NCI-H510A (cell line): ENCODE measurements at regions not wholly inside any gene's neighbourhood (a gene's known extent, or its start where the extent isn't known, plus 50 kb on each side); places are given as distances from the start of the nearest gene placed in this dataset.
"Not testable (repeated sequence)": the region's sequence is repeated elsewhere in the genome, so short reads cannot be mapped to it uniquely, and the experiment has no call there.

Source experiments
- DNase-seq: peaks from one replicate; lab custom pipeline; 2025; lab: John Stamatoyannopoulos, UW

DNA sequence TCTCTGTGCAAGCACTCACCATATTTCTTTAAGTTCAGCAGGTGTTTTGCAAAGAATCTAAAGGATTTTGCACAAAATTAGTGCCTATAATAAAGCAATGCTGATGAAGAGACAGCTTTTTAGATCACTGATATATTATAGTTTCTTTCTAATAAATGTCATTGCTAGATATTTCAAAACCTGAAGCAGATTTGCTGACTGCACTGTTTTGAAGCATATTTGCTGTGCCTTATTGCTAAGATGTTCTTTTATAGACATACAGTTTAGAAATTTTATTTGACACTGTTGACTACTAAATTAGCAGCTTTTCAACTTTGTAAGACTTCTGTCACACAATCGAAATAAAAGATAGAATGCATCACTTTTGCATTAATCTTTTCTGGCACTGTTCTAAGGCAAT lies 620.9 kb upstream of the CELF4 start:
- DNase-seq = no peak

DNA sequence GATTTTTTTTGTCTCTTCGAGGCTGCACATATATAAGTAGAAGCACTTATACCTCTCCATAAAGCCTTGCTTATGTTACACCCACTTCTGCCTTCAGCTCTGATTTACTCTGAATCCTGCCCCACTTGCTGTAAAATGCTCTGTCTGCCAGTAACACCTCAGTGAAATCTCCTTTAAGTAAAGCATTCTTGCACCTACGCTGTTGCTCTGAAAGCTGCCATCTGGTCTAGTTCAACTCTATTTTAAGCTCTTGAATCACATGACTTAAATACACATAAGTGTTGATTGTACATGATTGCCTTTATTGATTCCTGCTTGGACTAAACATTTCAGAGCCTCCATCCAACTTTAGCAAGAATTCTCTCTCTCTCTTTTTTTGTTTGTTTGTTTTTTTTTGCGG lies 609.0 kb upstream of the CELF4 start:
- DNase-seq = peak; percentile 21

- no peak for DNase-seq
Measured at GRCh38 chr18:38174173-38174572, 608.6 kb upstream of the CELF4 start.

DNA sequence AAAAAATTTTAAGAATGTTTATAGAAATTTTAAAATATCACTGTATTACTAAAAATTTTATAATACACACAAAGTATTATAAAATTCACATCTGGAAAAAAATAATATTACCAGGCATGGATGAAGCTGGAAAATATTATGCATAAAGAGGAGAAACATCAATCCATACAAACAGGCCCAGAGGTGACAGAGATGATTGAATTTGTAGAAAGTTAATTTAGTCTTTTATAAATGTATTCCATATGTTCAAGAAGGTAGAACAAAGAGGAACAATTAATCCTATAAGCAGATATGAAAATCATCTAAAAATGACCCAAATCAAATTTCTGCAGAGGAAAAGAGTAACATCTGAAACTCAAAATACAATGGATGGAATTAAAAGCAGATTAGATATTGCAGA lies 605.2 kb upstream of the CELF4 start:
- DNase-seq = no peak

DNA sequence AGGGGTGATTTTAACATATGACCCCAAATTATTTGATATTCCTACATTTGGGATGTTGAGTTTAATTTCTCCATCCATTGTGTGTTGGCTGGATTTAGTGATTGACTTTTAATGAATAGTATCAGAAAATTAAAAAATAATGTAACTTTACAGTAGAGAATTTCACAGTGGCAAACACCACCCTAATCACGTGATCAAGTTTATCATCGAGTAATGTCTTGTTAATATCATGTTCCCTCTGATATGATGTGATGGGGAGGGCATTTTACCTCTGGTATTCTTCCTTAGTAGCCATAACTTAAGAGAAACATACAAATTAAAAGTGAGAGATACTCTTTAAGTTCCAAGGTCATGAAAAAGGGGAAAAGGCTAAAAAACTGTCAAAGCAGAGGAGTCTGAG lies 602.0 kb upstream of the CELF4 start:
- no peak for DNase-seq

- DNase-seq = not testable (repeated sequence)
Measured at GRCh38 chr18:38153116-38153515, 587.5 kb upstream of the CELF4 start.

DNA sequence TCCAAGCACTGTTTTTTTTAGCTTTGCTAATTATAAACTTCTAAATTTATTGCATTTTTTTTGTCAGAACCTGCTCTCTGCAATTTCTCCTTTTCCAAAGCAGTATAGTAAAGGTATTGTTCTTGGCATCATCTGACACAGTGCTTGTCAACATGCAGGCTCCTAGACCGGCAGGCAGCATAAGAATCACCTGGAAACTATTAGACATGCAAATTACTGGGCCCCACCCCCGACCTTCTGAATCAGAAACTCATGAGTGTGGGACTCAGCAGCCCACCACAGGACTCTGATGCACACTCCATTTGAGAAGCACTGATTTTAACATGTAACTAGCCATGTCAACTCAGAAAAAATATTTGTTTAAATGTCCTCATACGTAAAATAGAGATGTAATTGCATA lies 551.1 kb upstream of the CELF4 start:
- DNase-seq = no peak

DNA sequence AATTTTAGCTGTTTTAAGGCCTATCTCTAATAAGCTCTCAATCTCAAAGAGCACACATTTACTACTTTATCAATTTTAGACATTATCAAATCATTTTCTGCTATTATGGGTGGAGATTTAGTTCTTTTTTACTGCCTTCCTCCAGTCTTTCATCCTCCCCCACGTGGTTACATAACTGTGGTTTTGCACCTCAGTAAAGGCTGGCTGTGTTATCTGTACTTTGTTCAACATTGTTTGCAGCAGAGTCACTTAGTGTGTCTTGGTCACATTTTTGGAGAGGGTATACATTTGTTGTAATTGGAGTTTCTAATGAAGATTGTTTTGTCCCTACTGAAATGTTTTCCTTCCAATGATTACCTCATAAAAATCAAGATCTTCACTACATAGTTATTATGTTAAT lies 549.6 kb upstream of the CELF4 start:
- DNase-seq = no peak

GRCh38 chr18:38087538-38087937 lies 521.9 kb upstream of the CELF4 start:
- DNase-seq = no peak

DNA sequence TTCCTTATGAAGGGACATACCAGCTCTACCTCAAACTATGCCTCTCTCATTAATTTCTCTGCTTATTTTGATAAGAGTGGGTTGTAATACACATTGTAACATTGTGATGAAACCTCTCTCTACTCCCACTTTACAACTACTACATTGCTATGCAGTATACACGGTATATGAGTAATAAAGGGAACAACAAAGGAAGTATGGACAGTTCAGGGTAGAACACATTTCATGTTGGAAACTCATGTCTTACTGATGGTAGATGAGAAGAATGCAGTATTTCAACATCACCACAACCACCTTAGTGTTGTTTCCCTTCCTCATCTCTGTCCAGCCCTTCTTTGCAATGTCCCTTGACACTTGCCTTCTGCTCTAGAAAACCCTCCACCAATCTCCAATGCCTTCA lies 515.9 kb upstream of the CELF4 start:
- DNase-seq = no peak

- no peak for DNase-seq
Measured at GRCh38 chr18:38077229-38077628, 511.6 kb upstream of the CELF4 start.

- peak; percentile 24 for DNase-seq
Measured at GRCh38 chr18:38076346-38077070, 510.9 kb upstream of the CELF4 start.

DNA sequence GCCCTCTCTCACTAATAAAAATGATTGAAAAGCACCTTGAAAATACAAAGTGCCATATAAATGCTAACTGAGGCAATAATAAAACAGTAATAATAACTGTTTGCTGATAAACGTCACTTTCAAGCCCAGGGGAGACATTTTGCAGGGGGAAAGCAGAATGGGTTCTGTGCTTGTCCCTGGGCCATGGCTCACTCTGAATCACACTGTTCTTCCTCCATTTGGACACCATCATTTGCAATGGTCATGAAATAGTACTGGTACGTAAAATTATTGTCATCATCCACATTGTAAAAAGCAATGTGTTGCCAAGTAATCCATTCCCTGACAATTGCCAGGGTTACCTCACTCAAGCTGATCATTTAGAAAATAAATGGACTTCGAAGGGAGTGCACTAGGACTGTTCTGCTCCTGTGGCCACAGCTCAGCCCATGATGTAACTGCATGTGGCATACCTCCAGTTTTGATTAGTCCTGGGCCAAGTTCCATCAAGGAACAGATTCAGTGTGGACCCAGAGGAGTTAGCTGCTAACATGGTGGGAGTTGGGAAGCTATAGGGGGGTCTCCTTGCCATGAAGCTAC lies 508.8 kb upstream of the CELF4 start:
- DNase-seq = no peak

DNA sequence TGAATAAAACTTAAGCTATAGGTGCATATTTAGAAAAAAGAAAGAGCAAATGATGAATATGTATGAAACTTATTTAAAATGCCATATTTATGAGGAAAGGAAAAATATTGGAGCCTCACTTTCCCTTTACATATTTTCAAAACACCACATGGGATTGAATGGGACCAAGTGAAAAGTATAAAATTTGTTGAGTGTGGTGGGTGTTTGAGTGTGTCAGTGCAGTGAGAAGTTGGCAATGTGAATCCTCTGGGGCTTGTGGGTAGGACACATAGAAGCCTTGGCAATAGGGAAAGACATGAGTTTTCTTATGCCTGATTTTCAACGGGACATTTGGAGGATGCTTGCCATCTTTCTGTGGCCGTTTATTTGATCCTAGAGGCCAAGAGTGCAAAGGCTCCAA lies 502.2 kb upstream of the CELF4 start:
- DNase-seq = no peak

- no peak for DNase-seq
Measured at GRCh38 chr18:38067086-38067485, 501.5 kb upstream of the CELF4 start.

DNA sequence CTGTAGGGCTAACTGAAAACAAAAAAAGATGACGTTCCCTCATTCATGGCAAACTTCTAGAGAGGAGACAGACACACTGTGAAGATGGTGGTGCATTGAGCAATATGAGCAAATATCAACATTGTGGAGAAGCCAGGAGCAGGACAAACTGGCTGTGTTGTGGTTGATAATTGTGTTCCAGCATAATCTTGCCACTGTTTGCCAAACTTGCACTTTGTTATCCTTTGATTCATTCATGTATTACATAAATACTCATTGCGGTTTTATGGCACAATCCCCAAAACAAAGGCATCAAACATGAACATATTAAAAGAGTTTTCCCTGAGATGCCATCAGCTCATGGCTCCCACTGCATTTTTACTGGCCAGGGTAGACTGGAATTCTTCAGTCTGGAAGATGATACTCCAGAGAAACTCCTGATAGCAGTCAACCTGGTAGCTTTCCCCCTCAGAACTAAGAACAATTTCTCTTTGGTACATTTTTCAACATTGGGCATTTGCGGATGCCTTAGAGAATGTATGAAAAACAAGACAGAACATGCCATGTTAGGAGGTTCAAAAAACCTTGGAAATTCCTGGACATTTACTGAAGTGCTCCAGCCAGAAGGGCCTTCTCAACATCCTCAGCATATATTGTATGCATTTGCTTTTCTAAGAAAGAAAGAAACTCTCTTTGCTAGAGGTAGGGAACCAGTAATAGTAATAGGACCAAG lies 487.4 kb upstream of the CELF4 start:
- DNase-seq = no peak

DNA sequence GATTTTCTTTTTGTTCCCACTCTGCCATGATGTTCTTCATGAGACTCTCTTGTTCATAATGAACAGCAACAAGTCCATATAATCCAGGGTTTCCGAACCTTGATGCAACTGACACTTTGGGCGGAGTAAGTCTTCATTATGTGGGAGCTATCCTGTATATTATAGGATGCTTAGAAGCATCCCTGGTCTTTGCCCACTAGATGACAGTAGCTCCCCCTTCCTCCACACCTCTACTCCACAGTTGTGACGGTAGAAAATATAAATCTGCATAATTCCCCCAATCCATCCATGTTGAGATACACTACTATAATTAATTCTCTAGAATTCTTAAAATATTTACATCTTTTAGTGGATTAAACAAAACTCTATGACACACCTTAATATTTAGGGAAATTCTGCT lies 482.2 kb upstream of the CELF4 start:
- DNase-seq = no peak

- DNase-seq = no peak
Measured at GRCh38 chr18:38046651-38047050, 481.1 kb upstream of the CELF4 start.

- DNase-seq = no peak
Measured at GRCh38 chr18:38045845-38046244, 480.2 kb upstream of the CELF4 start.

DNA sequence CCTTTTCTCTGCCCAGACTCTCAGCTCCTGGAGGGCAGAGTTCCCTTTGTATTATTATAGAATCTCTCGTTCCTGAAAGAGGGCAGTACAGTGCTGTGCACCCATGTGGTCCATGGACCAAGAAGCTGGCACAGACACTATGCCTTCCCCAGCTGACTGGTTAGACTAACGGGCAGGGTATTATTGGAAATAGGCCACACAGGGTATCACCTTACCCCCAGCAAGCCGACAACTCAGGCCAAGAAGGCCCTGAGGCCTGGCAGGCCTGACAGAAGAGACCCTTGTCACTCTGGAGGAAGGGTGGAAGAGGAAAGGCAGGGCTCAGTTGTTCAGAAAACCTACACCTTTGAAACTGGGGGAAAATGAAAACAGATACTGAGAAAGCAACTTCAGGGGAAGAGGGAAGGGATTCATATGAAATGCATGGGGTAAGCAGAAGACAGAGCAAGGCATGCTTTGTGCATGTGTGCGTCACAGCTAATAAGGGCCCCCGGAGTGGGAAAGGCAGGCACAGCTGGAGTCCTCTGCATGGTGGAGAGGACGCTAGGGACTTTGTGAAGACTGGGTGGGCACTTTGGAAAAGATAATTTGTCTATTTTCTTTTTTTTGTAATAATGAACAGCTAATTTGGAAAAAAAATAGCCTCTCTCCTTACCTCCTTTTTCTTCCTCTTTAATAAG lies 476.8 kb upstream of the CELF4 start:
- no peak for DNase-seq

DNA sequence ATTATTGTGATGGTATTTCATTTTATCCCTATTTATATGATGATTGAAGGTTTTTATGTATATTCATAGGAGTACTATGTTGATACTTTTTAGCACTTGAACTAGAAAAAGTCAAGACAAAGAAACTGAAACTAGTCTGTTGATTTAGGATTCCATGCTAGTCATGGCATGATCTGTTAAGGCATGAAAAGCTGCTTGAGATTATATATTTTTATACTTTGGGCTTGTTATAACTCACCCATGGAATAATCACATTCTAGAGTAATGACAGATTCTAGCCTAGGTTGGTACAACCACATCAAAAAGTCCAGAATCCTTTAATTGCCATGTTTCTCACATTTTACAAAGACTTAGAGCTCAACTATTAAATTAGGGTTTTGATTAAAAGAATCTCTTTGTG lies 472.6 kb upstream of the CELF4 start:
- no peak for DNase-seq

GRCh38 chr18:38035193-38035592 lies 469.6 kb upstream of the CELF4 start:
- no peak for DNase-seq

DNA sequence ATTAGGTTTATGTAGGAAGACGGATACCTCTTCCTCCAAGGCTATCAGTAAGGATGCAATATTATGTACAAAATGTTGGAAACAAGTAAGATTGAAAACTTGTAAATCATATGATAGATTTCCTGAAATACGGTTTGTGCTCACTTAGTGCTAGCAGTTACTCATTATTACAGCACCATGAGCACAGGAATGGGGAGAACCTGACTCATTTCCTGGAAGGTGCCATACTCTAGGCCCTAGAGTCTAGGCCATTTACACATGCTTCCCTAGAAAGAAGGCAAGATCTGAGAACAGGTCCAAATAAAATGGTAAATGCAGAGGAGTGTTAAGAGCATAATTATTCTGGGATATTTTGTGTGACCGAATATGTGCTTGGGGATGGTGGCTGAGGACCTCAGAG lies 467.7 kb upstream of the CELF4 start:
- DNase-seq = no peak
